ENCODE measurements at regions not wholly inside any gene's neighbourhood (a gene's known extent, or its start where the extent isn't known, plus 50 kb on each side); places are given as distances from the start of the nearest gene placed in this dataset.
A peak's percentile ranks its signal among the peaks of the same experiment; 100 is the strongest.

- no peak overlapping the region for H3K27ac Mint-ChIP-seq
Observed at GRCh38 chr5:94045839-94046782, 304.7 kb upstream of the POU5F2 start.

GRCh38 chr5:94043311-94043710 lies 301.9 kb upstream of the POU5F2 start:
- no peak for DNase-seq (ENCODE audit: low spot score in 2 of 2)
- no peak overlapping the region for H3K4me3 Mint-ChIP-seq
- peaks cover 29% of the 10 kb centered on the region for H3K36me3 Mint-ChIP-seq
- H3K4me1 Mint-ChIP-seq: no peaks in the 10 kb centered on the region
- no peak for ATAC-seq
- H3K9me3 Mint-ChIP-seq: no peaks in the 10 kb centered on the region
- no peak overlapping the region for H3K27ac Mint-ChIP-seq

More at GRCh38 chr5:94045839-94046782, 304.7 kb upstream of the POU5F2 start:
- Mint-ChIP-seq H3K4me1 (no peaks in the 10 kb centered on the region), H3K4me3 (no peak overlapping the region), H3K9me3 (no peaks in the 10 kb centered on the region), H3K36me3 (peaks cover 43% of the 10 kb centered on the region)
- ATAC-seq: no peak
- no peak for DNase-seq (ENCODE audit: low spot score in 2 of 2)

- Mint-ChIP-seq H3K36me3 (peaks cover 20% of the 10 kb centered on the region), H3K4me1 (no peaks in the 10 kb centered on the region), H3K9me3 (no peaks in the 10 kb centered on the region), H3K4me3 (no peak overlapping the region), H3K27ac (no peak overlapping the region)
- no peak for ATAC-seq
- DNase-seq (ENCODE audit: low spot score in 2 of 2): no peak
Observed at GRCh38 chr5:94040591-94041148, 299.3 kb upstream of the POU5F2 start.

- H3K4me3 Mint-ChIP-seq: no peak overlapping the region
- no peak overlapping the region for H3K27ac Mint-ChIP-seq
- no peak for DNase-seq (ENCODE audit: low spot score in 2 of 2)
- ATAC-seq: no peak
- H3K4me1 Mint-ChIP-seq: no peaks in the 10 kb centered on the region
- peaks cover 9% of the 10 kb centered on the region for H3K36me3 Mint-ChIP-seq
- H3K9me3 Mint-ChIP-seq: no peaks in the 10 kb centered on the region
Observed at GRCh38 chr5:94039101-94039500, 297.7 kb upstream of the POU5F2 start.

- Mint-ChIP-seq H3K4me3 (no peak overlapping the region), H3K36me3 (no peaks in the 10 kb centered on the region)
Observed at GRCh38 chr5:94031631-94032030, 290.2 kb upstream of the POU5F2 start.

GRCh38 chr5:94028001-94028400 lies 286.6 kb upstream of the POU5F2 start:
- Mint-ChIP-seq H3K36me3 (no peaks in the 10 kb centered on the region), H3K27ac (no peak overlapping the region), H3K4me3 (no peak overlapping the region), H3K4me1 (peaks cover 12% of the 10 kb centered on the region), H3K9me3 (no peaks in the 10 kb centered on the region)
- no peak for DNase-seq (ENCODE audit: low spot score in 2 of 2)
- ATAC-seq: no peak

More at GRCh38 chr5:94031631-94032030, 290.2 kb upstream of the POU5F2 start:
- DNase-seq (ENCODE audit: low spot score in 2 of 2) (no peak), ATAC-seq (no peak)
- Mint-ChIP-seq H3K27ac (no peak overlapping the region), H3K4me1 (no peaks in the 10 kb centered on the region), H3K9me3 (no peaks in the 10 kb centered on the region)

GRCh38 chr5:94027145-94027544 lies 285.7 kb upstream of the POU5F2 start:
- H3K4me3 Mint-ChIP-seq: no peak overlapping the region
- H3K27ac Mint-ChIP-seq: no peak overlapping the region
- peaks cover 12% of the 10 kb centered on the region for H3K4me1 Mint-ChIP-seq
- H3K9me3 Mint-ChIP-seq: no peaks in the 10 kb centered on the region
- ATAC-seq: no peak
- no peaks in the 10 kb centered on the region for H3K36me3 Mint-ChIP-seq
- no peak for DNase-seq (ENCODE audit: low spot score in 2 of 2)

GRCh38 chr5:94025788-94026473 lies 284.5 kb upstream of the POU5F2 start:
- Mint-ChIP-seq H3K4me1 (peaks cover 12% of the 10 kb centered on the region), H3K4me3 (no peak overlapping the region), H3K27ac (no peak overlapping the region), H3K36me3 (no peaks in the 10 kb centered on the region), H3K9me3 (no peaks in the 10 kb centered on the region)
- ATAC-seq (no peak), DNase-seq (ENCODE audit: low spot score in 2 of 2) (no peak)

GRCh38 chr5:94024620-94025019 lies 283.2 kb upstream of the POU5F2 start:
- H3K9me3 Mint-ChIP-seq: no peaks in the 10 kb centered on the region
- H3K4me3 Mint-ChIP-seq: no peak overlapping the region
- peak overlapping the region; percentile 23 for H3K27ac Mint-ChIP-seq
- H3K36me3 Mint-ChIP-seq: no peaks in the 10 kb centered on the region
- ATAC-seq (no peak), DNase-seq (ENCODE audit: low spot score in 2 of 2) (no peak)
- H3K4me1 Mint-ChIP-seq: peaks cover 12% of the 10 kb centered on the region

GRCh38 chr5:94024101-94024500 lies 282.7 kb upstream of the POU5F2 start:
- Mint-ChIP-seq H3K9me3 (no peaks in the 10 kb centered on the region), H3K36me3 (no peaks in the 10 kb centered on the region), H3K27ac (no peak overlapping the region), H3K4me1 (peaks cover 12% of the 10 kb centered on the region), H3K4me3 (no peak overlapping the region)
- no peak for ATAC-seq
- no peak for DNase-seq (ENCODE audit: low spot score in 2 of 2)

GRCh38 chr5:94021246-94021645 lies 279.8 kb upstream of the POU5F2 start:
- peaks cover 3% of the 10 kb centered on the region for H3K9me3 Mint-ChIP-seq
- DNase-seq (ENCODE audit: low spot score in 2 of 2) (no peak), ATAC-seq (no peak)
- no peak overlapping the region for H3K4me3 Mint-ChIP-seq
- peaks cover 10% of the 10 kb centered on the region for H3K4me1 Mint-ChIP-seq
- no peak overlapping the region for H3K27ac Mint-ChIP-seq
- no peaks in the 10 kb centered on the region for H3K36me3 Mint-ChIP-seq

- peaks cover 8% of the 10 kb centered on the region for H3K36me3 Mint-ChIP-seq
- no peak overlapping the region for H3K4me3 Mint-ChIP-seq
- H3K27ac Mint-ChIP-seq: no peak overlapping the region
- peaks cover 17% of the 10 kb centered on the region for H3K9me3 Mint-ChIP-seq
- no peaks in the 10 kb centered on the region for H3K4me1 Mint-ChIP-seq
- no peak for ATAC-seq
- DNase-seq (ENCODE audit: low spot score in 2 of 2): no peak
Observed at GRCh38 chr5:94017579-94017978, 276.2 kb upstream of the POU5F2 start.

- ATAC-seq (peak; percentile 65), DNase-seq (ENCODE audit: low spot score in 2 of 2) (no peak)
- Mint-ChIP-seq H3K4me1 (peaks cover 7% of the 10 kb centered on the region), H3K36me3 (peaks cover 18% of the 10 kb centered on the region), H3K4me3 (no peak overlapping the region), H3K9me3 (peaks cover 15% of the 10 kb centered on the region), H3K27ac (no peak overlapping the region)
Observed at GRCh38 chr5:94010814-94011213, 269.4 kb upstream of the POU5F2 start.

- DNase-seq (ENCODE audit: low spot score in 2 of 2) (no peak), ATAC-seq (no peak)
- H3K4me1 Mint-ChIP-seq: peaks cover 7% of the 10 kb centered on the region
- no peak overlapping the region for H3K4me3 Mint-ChIP-seq
- peaks cover 4% of the 10 kb centered on the region for H3K9me3 Mint-ChIP-seq
- peaks cover 18% of the 10 kb centered on the region for H3K36me3 Mint-ChIP-seq
- H3K27ac Mint-ChIP-seq: no peak overlapping the region
Observed at GRCh38 chr5:94009161-94009560, 267.8 kb upstream of the POU5F2 start.

- no peak for ATAC-seq
- H3K4me1 Mint-ChIP-seq: peaks cover 5% of the 10 kb centered on the region
- no peak overlapping the region for H3K4me3 Mint-ChIP-seq
- no peaks in the 10 kb centered on the region for H3K36me3 Mint-ChIP-seq
- H3K27ac Mint-ChIP-seq: no peak overlapping the region
- DNase-seq (ENCODE audit: low spot score in 2 of 2): no peak
- H3K9me3 Mint-ChIP-seq: peaks cover 6% of the 10 kb centered on the region
Observed at GRCh38 chr5:93998951-93999455, 257.6 kb upstream of the POU5F2 start.

Data from stimulated activated effector memory CD8-positive, alpha-beta T cell treated with anti-CD3 and anti-CD28 coated beads, Interleukin-12 subunit alpha, Interleukin-12 subunit beta, amount 100 ng/mL, for 72 hours (primary cell).